ENCODE measurements at regions not wholly inside any gene's neighbourhood (a gene's known extent, or its start where the extent isn't known, plus 50 kb on each side); places are given as distances from the start of the nearest gene placed in this dataset.

DNA sequence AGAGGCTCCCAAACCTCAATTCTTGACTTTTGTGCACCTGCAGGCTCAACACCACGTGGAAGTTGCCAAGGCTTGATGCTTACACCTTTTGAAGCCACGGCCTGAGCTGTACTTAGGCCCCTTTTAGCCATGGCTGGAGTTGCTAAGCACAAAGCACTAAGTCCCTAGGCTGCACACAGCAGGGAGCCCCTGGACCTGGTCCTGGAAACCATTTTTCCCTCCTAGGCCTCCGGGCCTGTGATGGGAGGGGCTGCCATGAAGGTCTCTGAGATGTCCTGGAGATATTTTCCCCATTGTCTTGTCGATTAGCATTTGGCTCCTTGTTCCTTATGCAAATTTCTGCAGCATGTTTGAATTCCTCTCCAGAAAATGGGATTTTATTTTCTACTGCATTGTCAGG, 247.1 kb upstream of the ARPP21 start:
- H3K79me2 ChIP-seq (ENCODE audit: insufficient read depth, low read depth), result no peaks in the 10 kb centered on the region
- H3K9ac ChIP-seq, result no peak overlapping the region
- H3K27me3 ChIP-seq (ENCODE audit: insufficient read depth, low read depth), result no peaks in the 10 kb centered on the region
- no peaks in the 10 kb centered on the region for H4K20me1 ChIP-seq (ENCODE audit: insufficient read depth)
- H3K27ac ChIP-seq, result no peak overlapping the region
- TF ChIP-seq CTCF (conservative IDR thresholded peaks at IDR 0.05; ENCODE audit: low read depth, low read length), result no peak
- H3K4me3 ChIP-seq (IDR thresholded peaks at IDR 0.05; ENCODE audit: insufficient read depth, low read depth, low read length), result no peak overlapping the region
- H3K4me1 ChIP-seq (ENCODE audit: low read depth, poor library complexity, severe bottlenecking), result no peaks in the 10 kb centered on the region
- H3K36me3 ChIP-seq (ENCODE audit: insufficient read depth), result no peaks in the 10 kb centered on the region
- H3K4me2 ChIP-seq, result no peak overlapping the region
- H2AFZ ChIP-seq (ENCODE audit: low read depth), result no peak overlapping the region

DNA sequence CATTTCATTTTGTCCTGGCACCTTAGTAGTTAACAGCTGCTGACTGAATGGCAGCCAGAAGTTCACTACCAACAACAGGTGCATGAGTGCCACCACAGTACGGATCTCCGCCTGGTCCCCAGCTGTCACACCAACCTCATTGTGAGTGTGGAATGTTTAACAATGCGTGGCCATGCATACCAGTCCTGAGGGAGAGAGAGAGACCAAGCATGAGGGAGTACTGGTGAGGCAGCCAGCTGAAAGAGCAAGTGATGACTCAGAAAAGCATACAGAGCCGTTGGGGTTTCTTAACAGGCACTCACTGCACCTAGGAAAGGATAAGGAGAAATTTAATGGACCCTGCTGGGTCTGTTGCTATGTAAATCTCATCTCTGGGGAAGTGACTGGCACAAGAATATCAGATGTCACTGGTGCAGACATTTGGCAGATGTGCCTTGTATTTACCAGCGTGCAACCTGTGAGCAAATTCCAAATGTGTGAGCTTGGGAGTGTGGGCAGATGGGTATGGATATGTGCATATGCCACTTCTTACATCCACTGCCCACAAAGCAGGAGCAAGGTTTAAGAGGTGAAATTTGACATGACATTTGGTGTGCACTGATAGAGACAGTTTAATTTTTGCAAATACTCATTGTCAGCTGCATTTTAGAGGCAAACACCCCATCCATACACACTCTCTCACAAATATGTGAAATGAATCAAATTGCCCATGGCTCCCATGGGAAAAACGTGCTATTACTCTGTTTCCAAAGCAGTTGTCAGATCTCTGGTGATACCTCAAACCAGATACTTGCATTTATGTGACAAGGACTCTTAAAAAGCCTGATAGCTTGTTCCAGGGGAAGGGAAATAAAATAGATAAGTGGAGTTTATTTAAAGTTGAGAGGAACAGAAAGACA, 245.2 kb upstream of the ARPP21 start:
- Histone ChIP-seq H3K9ac (no peak overlapping the region), H3K27me3 (ENCODE audit: insufficient read depth, low read depth) (no peaks in the 10 kb centered on the region), H3K4me2 (no peak overlapping the region), H3K79me2 (ENCODE audit: insufficient read depth, low read depth) (no peaks in the 10 kb centered on the region), H3K4me1 (ENCODE audit: low read depth, poor library complexity, severe bottlenecking) (no peaks in the 10 kb centered on the region), H3K36me3 (ENCODE audit: insufficient read depth) (no peaks in the 10 kb centered on the region), H3K4me3 (IDR thresholded peaks at IDR 0.05; ENCODE audit: insufficient read depth, low read depth, low read length) (no peak overlapping the region), H2AFZ (ENCODE audit: low read depth) (no peak overlapping the region), H4K20me1 (ENCODE audit: insufficient read depth) (no peaks in the 10 kb centered on the region), H3K27ac (no peak overlapping the region)
- no peak for TF ChIP-seq CTCF (conservative IDR thresholded peaks at IDR 0.05; ENCODE audit: low read depth, low read length)

- Histone ChIP-seq H3K27ac (no peak overlapping the region), H3K36me3 (ENCODE audit: insufficient read depth) (no peaks in the 10 kb centered on the region), H3K4me1 (ENCODE audit: low read depth, poor library complexity, severe bottlenecking) (no peaks in the 10 kb centered on the region), H3K27me3 (ENCODE audit: insufficient read depth, low read depth) (no peaks in the 10 kb centered on the region), H3K4me3 (IDR thresholded peaks at IDR 0.05; ENCODE audit: insufficient read depth, low read depth, low read length) (no peak overlapping the region), H2AFZ (ENCODE audit: low read depth) (no peak overlapping the region), H3K79me2 (ENCODE audit: insufficient read depth, low read depth) (no peaks in the 10 kb centered on the region), H4K20me1 (ENCODE audit: insufficient read depth) (no peaks in the 10 kb centered on the region), H3K9ac (no peak overlapping the region), H3K4me2 (no peak overlapping the region)
- TF ChIP-seq CTCF (conservative IDR thresholded peaks at IDR 0.05; ENCODE audit: low read depth, low read length), result no peak
Measured at GRCh38 chr3:35394905-35395304, 244.4 kb upstream of the ARPP21 start.

DNA sequence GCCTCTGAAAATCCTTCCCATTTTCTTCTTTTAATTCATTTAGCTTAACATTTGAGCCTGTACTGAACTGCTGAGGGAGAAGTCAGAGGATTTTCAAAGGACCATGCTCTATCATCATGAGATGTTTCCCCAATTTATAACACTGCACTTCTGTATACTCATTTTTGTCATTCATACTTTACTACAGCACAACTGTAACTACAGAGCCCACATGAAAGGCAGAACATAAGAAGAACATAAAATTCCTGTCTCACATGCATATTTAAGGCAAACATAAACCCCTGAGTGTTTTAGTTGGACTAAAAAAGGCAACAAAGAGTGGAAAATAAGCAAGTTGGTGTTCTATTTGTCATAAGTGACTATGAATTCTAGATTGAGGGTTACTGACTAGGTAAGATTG, 237.7 kb upstream of the ARPP21 start:
- H3K4me3 ChIP-seq (IDR thresholded peaks at IDR 0.05; ENCODE audit: insufficient read depth, low read depth, low read length), result no peak overlapping the region
- no peak for TF ChIP-seq CTCF (conservative IDR thresholded peaks at IDR 0.05; ENCODE audit: low read depth, low read length)
- H3K36me3 ChIP-seq (ENCODE audit: insufficient read depth), result no peaks in the 10 kb centered on the region
- no peak overlapping the region for H3K9ac ChIP-seq
- no peaks in the 10 kb centered on the region for H3K4me1 ChIP-seq (ENCODE audit: low read depth, poor library complexity, severe bottlenecking)
- H3K4me2 ChIP-seq, result no peak overlapping the region
- no peaks in the 10 kb centered on the region for H3K27me3 ChIP-seq (ENCODE audit: insufficient read depth, low read depth)
- H2AFZ ChIP-seq (ENCODE audit: low read depth), result no peak overlapping the region
- H3K79me2 ChIP-seq (ENCODE audit: insufficient read depth, low read depth), result no peaks in the 10 kb centered on the region
- no peaks in the 10 kb centered on the region for H4K20me1 ChIP-seq (ENCODE audit: insufficient read depth)
- H3K27ac ChIP-seq, result no peak overlapping the region

All from KMS-11 (cell line).